ENCODE measurements at regions not wholly inside any gene's neighbourhood (a gene's known extent, or its start where the extent isn't known, plus 50 kb on each side); places are given as distances from the start of the nearest gene placed in this dataset.

- TF ChIP-seq CTCF (IDR thresholded peaks at IDR 0.05; ENCODE audit: borderline replicate concordance, extremely low read depth, low read length, poor library complexity, severe bottlenecking) (no peak), EZH2 (IDR thresholded peaks at IDR 0.05; ENCODE audit: borderline replicate concordance, low read depth, low read length, severe bottlenecking) (no peak)
Observed at GRCh38 chr2:37767046-37767445, 95.6 kb upstream of the CDC42EP3 start.

All from DND-41 (cell line).